ENCODE measurements at regions not wholly inside any gene's neighbourhood (a gene's known extent, or its start where the extent isn't known, plus 50 kb on each side); places are given as distances from the start of the nearest gene placed in this dataset.

DNA sequence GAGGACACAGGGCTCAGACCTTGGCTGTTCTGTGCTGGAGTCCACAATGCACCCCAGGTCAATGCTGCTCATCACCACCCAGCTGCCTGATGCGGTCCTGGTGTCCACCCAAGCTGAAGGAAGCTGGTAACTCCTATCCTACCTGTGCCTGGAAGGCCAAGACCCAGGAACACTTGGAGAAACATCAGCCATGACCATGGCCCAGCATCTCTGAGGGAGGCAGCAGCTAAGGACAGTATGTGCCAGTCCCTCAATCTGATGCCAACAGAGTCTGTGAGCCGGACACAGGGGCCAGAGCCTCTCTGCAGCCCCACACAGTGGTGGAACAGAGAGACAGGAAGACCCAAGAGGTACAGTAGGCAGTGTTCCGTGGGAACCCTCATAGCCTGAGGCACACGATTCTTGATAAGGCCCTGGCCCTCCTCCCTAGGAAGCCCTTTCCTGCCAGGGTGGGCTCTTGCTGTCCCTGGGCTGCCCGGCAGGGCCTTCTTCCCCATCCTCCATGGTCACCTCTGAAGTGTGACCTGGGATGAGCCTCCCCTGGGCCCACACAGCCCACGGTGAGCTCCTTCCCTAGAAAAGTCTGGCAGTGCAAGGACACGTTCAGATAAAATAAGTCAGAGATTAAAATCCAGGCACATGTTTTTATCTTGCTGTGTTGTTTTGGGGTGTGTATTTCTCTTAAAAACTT is 170.7 kb downstream of the THBS2 start:
- DNase-seq (ENCODE audit: low spot score) = no peak

DNA sequence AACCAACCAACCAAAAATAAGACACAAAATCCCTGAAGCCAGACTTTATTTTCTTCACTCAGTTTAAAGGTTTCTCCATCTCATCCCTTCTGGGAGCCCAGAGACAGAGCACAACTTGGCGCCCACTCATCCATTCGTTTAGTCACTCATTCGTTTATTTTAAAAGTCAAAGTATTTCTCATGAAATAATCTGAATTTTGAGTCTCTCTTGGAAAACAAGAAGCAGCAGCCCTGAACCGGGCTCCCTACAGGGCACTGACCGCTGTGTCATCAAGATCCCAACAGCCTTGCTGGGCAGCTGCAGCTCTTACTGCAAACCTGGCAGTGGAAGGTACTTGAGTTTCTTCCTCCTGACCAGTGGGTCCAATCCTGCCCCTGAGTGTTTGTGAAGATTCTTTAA is 171.6 kb downstream of the THBS2 start:
- no peak for DNase-seq (ENCODE audit: low spot score)

DNA sequence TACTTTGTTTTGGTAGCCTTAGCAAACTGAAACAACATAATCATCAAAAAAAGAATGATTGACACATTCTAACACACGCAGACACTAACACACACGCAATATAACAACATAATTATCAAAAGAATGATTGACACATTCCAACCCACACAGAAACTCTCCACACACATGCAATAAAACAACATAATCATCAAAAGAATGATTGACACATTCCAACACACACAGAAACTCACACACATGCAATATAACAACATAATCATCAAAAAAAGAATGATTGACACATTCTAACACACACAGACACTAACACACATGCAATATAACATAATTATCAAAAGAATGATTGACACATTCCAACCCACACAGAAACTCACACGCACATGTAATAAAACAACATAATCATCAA is 172.4 kb downstream of the THBS2 start:
- no peak for DNase-seq (ENCODE audit: low spot score)

DNA sequence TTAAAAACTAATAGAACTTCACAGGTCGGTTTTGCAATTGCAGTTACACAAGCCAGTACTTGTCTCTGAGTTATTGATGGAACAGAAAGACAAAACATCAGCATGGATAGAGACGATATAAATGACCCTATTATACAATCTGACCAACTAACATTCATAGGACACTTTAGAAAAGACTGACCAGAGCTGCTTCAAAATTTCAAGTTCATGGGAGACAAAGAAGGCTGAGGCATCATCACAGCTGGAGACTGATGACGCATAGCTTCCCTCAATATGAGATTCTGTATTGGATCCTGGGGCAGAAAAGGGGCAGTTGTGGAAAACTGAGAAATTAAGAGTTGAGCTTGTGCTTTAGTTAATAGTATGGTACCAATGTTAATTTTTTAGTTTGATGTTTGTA is 174.0 kb downstream of the THBS2 start:
- no peak for DNase-seq (ENCODE audit: low spot score)

DNA sequence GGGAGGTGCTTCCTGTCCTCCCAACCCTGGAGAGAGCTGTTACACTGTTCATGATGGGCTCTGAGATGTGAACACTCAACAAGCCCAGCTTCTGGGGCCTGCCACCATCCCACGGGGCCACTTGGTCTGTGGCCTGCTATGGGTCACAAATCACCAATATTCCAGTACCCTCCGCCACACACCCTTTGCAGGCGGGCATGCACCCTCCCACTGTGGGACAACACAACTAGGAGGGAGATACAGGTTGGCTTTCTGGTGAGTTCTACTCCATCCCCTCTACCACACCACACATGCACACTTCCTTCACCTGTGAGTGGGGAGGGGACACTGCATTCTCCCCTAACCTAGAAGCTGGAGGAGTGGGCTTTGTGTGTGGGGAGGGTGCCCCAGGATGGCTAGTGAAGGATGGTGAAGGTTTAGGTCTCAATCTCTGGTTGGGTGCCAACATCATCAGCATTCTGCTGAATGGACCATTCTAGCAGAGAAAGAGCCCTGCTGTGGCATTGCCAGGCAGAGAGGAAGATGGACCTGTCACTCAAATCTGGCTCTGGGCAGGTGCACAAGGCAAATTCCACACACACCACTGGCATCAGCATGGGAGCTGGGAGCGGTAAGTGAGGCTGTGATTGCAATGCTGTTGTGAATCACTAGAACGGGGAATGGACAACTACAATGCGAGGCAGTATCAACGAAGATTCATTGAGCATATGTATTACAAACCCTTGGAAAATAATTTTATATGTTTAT is 175.1 kb downstream of the THBS2 start:
- no peak for DNase-seq (ENCODE audit: low spot score)

DNA sequence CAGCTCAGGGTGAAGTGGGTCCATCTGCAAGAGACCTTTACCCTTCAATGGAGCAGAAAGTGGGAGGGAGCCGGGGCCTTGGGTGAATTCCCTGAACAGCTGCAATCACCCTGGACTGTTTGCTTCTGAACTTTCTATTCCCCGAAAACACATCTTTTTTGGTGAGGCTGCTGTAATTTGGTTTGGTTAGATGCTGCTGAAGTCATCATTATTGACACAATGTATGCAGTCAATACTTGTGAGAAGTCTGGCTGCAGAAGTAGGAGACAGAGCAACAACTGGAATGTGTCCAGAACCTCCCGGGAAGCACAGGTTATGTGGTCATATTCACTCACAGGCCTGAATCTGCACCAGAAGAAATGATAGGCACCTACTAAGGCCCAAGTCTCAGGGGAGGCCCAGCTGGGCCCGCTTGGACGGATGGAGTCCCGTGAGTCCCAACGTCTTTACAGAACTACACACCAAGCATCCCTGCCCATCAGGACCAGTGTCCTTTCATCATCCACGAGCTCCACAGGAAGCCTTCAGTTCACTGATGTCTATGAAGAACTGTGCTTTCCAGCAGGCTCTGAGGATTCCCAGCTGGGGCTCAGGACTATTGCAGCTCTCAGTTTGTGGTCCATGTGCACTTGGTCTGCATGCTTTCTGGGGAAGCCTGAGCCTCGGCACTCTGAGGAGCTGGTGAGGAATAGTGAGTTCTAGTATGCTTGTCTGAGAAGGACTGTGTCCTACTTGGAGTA is 177.6 kb downstream of the THBS2 start:
- DNase-seq (ENCODE audit: low spot score) = no peak

DNA sequence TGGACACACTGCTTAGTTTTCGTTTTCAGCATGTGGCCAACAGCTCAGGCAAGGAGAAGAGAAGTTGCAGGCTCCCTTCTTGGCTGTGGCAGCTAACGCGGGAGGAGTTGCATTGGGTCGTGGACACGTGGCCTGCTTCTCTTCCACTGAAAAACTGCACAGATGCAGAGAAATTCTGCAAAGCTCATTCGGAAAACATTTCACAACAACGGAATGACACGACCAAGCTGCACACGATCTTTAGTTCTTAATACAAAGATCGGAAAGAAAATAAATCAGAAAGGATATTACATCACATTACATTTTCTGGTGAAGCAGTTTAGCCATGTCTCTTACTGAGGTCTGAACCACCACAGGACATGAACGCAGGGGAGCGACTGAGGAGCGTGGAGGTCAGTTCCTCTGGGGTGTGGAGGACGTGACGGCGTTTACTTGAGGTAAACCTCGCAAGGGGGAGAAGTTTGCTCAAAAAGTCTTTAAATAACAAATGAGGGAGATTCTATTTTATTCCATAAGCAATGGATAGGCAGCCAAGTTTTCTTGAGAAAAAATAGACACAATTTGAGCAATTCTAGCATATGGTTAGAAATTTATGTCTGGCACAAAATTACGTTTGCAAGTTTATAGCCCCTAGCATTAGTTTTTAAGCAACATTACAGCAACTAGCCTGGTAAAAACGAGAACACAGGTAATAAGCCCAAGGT is 178.3 kb downstream of the THBS2 start:
- no peak for DNase-seq (ENCODE audit: low spot score)

DNA sequence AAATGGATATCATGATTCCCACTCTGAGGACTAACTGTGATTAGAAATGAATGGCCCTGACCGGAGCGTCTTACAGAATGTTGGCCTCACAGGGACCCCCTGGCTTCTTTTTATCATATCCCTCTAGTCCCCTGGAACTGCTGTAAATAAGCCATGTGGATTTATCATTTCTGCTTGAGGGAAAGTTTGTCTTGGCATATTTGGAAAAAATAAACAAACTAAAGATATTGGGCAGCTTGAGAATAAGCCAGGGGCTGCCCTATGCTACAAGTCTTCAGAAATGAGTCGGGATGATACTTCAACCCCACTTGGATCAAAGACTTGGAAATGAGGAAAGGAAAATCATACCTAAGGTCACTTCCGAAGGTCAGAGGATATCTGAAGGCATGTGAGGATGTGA is 179.1 kb downstream of the THBS2 start:
- DNase-seq (ENCODE audit: low spot score) = no peak

DNA sequence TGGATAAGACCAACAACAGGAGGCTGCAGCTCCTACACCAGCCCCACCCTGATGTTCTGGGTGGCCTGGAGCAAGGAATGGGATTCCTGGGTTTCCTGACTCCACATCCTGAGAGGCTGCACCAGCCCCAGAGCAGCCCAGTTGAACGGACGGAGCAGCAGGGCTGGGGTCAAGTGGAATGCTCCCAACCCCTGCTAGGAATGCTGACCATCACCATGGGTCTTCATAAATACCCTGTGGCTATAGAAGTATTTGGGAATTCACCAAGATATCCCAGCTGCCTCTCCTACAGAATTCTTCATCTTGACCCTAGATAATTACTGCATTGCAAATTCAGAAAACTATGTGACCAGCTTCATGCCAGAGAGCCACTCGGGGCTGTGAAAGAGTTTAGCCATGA is 180.3 kb downstream of the THBS2 start:
- no peak for DNase-seq (ENCODE audit: low spot score)

DNA sequence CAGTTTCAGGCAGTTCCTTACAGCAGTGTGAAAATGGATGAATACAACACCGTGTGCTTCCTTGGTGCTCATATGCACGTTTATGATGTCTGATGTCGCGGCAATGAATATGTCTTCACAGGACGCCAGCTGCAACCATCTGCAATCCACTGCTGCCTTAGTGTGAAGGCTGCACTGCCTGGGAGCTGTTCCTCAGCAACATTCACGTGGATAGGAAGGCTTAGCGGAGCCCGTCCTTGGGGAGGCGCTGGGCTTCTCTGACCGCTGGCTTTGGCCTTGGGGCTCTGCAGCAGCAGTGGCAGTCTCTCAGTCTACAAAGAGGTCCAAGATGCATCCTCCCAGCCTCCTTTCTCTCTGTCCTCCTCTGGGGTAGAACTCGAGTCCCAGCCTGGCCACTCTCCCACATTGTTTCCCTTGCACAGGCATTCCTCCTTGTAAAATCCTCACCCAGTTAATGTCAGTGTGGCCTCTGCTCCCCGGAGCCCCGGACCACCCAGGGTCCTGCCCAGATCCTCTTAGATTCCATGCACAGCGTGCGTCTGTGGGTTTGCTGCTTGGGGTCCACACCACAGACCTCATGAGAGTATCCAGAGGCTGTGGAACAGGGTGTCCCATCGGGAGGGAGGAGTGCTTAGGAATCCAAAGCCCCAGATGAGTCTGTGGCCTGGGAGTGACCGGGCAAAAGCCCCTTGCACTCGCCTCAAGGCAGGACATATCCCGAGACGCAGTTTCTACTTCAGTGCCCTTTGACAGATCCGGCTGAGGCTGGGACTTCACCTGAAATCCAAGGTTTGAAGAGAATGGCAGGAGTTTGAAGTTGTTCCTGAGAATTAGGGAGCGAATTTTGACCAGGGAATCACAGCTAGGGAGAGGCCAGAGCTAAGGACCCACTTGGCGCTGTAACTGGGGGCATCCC is 181.3 kb downstream of the THBS2 start:
- no peak for DNase-seq (ENCODE audit: low spot score)

DNA sequence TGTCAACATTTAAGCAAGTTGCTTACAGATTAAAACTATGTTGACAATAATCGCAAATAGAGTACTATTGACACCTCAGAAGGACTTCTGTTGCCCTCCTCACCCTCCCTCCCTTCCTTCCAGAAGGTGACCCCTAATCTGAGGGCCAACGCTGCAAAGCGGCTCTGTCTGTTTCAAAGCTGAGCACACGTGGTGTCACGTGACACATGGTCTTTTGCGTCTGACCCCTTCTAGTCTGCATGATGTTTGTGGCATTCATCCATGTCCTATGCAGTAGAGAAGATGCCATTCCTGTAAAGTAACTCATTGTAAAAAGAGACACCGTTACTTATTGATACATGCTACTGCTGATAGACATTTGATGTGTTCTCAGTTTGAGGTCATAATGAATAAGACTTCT is 182.3 kb downstream of the THBS2 start:
- no peak for DNase-seq (ENCODE audit: low spot score)

DNA sequence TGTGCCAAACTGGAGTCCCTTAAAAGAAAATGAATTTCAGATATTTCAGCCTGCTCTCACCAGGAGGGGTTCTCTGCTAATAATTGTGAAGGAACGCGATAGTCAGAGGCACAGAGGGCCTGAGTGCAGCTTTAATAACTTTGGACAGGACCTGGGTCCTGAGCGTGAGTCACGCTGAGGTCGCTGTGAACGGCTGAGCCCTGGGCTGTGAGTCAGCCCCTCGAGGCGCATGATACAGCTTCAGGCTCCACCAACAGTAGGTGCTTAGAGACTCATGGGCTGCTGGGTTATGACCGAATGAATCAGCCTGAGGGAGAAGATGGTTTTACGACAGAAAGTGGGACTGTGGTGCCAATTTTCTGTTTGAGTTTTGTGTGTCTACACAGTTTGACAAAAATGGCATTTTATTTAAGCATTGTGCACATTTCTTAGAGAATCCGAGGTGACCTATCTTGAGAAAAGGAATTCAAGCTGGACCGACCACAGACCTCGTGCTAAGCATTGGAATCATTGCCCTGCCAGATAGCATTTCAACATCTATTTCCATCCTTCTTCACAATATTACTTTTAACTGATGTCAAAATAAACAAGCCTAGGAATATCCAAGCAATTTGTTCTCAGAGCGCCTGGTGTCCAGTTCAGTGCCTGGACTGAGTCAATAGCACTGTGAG is 183.0 kb downstream of the THBS2 start:
- DNase-seq (ENCODE audit: low spot score) = no peak

DNA sequence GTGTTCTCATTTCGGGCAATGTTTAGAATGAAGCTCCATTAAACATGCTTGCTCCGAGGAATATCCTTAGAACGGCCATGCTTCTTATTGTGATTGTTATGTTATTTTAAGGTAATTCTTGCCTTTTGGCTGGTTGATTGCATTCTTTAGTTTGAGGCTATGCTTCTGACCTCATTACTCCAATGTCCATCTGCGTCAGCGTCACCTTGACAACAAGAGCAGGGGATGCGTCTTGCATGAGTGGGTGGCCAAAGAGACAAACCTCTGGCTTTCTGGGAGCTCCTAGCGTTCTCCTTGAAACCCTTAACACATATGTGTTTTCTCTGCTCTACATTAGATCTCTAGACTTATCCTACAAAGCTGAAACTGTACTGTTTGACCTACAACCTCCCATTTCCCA is 184.3 kb downstream of the THBS2 start:
- no peak for DNase-seq (ENCODE audit: low spot score)

DNA sequence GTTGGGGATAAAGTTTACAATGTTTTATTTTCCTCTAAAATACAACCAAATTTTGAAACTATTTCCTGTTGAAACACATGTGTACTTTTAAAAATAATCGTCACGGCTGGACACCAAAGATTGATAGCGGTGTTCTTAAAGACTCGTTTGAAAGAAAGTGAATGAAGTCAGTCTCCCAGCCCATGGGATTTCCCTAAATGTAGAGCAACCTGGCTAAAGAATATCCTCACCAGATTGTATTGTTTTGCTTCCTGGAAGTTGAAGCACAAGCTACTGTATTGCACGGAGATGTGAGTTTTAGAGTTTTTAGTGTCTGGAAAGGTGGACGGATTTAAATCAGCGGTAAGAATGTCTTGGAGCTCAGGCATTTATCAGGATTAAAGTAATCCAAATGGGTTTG is 189.5 kb downstream of the THBS2 start:
- DNase-seq (ENCODE audit: low spot score) = no peak

DNA sequence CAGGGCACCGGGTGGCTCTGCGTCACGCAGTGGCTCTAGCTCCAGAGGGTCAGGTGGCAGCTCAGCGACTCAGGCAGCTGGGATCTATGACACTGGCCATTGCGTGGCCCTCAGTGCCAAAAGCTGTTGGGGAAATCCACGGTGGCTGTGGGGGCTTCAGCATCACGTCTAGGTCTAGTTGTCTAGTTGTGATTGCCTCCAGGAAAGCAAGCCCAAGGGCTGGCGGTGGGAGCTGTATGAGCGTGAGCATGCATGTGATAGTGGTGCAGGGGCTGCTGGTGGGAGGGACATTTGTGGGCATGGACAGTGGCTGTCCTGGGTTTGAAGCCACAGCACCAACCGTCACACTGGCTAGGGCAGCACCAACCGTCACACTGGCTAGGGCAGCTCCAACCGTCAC is 191.4 kb downstream of the THBS2 start:
- DNase-seq (ENCODE audit: low spot score) = no peak

DNA sequence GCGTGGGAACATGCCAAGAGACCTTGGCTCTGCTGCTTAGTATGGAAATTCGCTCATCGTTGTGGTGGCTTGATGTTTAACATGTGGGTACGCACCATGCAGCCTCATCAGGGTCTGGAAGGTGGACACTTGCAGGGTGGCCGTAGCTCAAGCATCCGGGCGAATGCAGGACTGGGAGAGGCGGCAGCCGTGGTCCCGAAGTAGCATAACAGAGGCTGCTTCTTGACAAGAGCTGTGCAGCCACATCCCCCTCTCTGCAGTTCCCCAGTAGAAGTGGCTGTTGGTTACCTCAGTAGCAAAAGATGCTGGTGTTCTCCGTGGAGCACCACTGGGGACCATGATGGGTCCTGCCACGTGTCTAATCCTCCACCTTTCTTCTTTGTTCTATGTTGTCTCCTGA is 195.0 kb downstream of the THBS2 start:
- no peak for DNase-seq (ENCODE audit: low spot score)

DNA sequence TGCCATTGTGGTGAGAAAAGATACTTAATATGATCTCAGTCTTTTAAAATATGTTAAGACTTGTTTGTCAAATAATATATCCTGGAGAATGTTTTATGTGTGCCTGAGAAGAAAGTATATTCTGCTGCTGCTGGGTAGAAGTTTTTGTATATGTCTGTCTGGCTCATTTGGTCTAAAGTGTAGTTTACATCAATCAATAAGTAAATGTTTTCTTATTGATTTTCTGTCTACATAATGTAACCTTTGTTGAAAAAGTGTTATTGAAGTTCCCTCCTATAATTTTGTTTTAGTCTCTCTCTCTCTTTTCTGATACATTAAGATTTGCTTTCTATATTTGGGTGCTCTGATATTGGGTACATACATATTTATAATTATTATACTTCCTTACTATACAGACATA is 201.2 kb downstream of the THBS2 start:
- DNase-seq (ENCODE audit: low spot score) = no peak

DNA sequence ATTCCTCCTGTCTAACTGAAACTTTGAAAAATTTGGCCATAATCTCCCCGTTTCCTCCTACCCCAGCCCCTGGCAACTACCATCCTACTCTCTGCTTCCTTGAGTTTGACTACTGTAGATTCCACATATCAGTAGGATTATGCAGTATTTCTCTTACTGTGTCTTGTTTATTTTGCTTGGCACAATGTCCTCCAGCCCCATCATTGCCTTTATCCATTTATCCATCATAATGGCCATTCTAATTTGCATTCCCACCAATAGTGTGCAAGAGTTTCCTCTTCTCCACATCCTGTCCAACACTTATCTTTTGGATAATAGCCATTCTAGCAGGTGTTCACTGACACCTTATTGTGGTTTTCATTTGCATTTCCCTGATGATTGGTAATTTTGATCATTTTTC is 202.3 kb downstream of the THBS2 start:
- DNase-seq (ENCODE audit: low spot score) = no peak

DNA sequence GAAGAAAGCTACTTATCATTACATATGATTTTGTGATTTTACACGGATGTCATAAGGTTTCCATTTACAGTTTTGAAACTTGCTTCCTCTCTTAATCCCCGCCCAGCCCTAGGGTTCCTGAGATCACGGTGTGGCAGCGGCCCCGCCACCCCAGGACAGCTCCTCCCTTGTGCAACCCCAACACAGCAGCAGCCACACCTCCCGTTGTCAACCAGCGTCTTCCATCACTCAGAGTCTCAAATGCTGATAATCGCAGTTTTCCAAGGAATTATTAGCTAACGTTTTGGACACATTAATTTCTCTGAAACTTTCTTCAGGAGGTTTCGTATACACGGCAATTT is 204.8 kb downstream of the THBS2 start:
- no peak for DNase-seq (ENCODE audit: low spot score)

DNA sequence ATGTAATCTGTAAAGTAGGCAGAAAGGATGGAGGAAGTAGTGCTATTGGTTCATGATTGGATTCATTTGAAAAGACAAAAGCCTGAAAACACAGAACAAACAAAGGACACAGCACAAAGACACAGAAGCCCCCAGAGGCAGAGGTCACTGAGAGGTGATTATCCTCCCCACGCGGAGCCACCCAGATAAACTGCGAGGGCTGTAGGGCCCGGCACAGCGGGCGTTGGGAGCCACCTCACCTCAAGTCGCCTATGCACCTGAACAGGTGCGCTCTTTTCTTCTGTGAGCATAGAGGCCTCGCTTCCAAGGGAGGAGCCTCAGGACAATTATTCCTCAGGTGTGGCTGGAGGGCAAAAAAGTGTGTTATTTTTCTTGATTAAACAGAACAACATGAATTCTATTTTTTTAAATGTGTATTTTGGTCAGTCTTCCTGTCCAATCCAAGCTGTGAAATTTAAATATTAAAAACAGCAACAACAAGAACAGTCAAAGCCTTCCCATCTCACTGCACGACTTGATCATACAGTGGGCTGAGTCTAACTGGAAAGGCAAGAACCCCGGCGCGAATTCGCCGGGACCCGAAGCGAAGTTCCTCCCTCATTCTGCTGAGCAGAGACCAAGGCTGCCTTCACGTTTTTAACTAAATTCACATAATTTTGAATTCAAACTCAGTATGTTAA is 205.3 kb downstream of the THBS2 start:
- no peak for DNase-seq (ENCODE audit: low spot score)

DNA sequence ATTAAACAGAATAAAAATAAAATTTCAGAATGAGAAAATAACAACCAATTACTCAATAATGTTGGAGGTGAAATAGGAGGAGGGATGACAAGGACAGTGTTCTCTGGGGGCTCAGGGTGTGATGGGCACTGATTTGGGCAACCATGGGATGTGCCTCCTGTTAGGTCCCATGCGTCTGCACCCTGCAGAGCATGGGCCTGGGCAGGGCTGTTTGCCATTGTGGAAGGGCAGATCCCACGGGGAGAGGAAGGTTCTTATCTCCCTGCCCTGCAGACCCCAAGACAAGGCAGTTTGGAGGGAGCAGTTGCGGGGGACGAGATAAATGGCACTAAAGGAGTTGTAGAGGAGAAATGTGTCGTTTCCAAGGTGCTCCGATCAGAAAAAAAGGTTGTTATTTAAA is 206.3 kb downstream of the THBS2 start:
- DNase-seq (ENCODE audit: low spot score) = no peak
